Activated B cell treated with CpG ODN at 0.5 μM for 24 hours (primary cell): ENCODE measurements at regions not wholly inside any gene's neighbourhood (a gene's known extent, or its start where the extent isn't known, plus 50 kb on each side); places are given as distances from the start of the nearest gene placed in this dataset.

Source experiments
- ATAC-seq: fragments of 200-7000 bp; cut with Tn5 transposase; one replicate; pipeline ENCODE4 v1.10.0; 2021; ENCODE audit warnings: low read depth, mild to moderate bottlenecking, moderate library complexity
- CTCF ChIA-PET: fragments of 350-600 bp; sonication (Branson Sonifier 250); formaldehyde crosslinking; loops from one replicate; lab custom pipeline; 2021; ENCODE audit warnings: antibody characterized with exemption; lab: Charles Lee
- POLR2A ChIA-PET: fragments of 350-600 bp; sonication (Branson Sonifier 250); formaldehyde crosslinking; loops from one replicate; lab custom pipeline; 2021; ENCODE audit warnings: antibody characterized with exemption; lab: Charles Lee
- DNase-seq: peaks from one replicate; pipeline ENCODE4 v3.0.0; 2022
- H3K27ac Mint-ChIP-seq: one replicate; pipeline ENCODE4 v1.8.0; 2020; ENCODE audit warnings: mixed read lengths
- H3K27me3 Mint-ChIP-seq: one replicate; pipeline ENCODE4 v1.8.0; 2021; ENCODE audit warnings: mixed read lengths
- H3K36me3 Mint-ChIP-seq: one replicate; pipeline ENCODE4 v1.8.0; 2021; ENCODE audit warnings: low read depth, mixed read lengths
- H3K4me1 Mint-ChIP-seq: one replicate; pipeline ENCODE4 v1.8.0; 2021; ENCODE audit warnings: mixed read lengths
- H3K4me3 Mint-ChIP-seq: one replicate; pipeline ENCODE4 v1.8.0; 2020; ENCODE audit warnings: mild to moderate bottlenecking, mixed read lengths
- H3K9me3 Mint-ChIP-seq: one replicate; pipeline ENCODE4 v1.8.0; 2020; ENCODE audit warnings: mixed read lengths
- CTCF ChIP-seq: fragments of 200-600 bp; IDR thresholded peaks from one replicate; pipeline ENCODE4 v1.8.0; 2022; ENCODE audit warnings: antibody characterized with exemption, mild to moderate bottlenecking
- intact Hi-C: fragments of 100-400 bp; cut with micrococcal nuclease; formaldehyde crosslinking; loops from one replicate; pipeline ENCODE4 v1.15.1; 2024

GRCh38 chr1:102821707-102822106, 286.6 kb downstream of the COL11A1 start:
- H3K36me3 Mint-ChIP-seq = no peaks in the 10 kb centered on the region
- POLR2A ChIA-PET = no interaction called here
- TF ChIP-seq CTCF = no peak
- H3K4me3 Mint-ChIP-seq = no peak overlapping the region
- H3K9me3 Mint-ChIP-seq = no peaks in the 10 kb centered on the region
- DNase-seq (no peak), ATAC-seq (no peak)
- no peak overlapping the region for H3K27ac Mint-ChIP-seq
- no peaks in the 10 kb centered on the region for H3K27me3 Mint-ChIP-seq
- H3K4me1 Mint-ChIP-seq = no peaks in the 10 kb centered on the region
- intact Hi-C loops = no loop called here
- CTCF ChIA-PET = no interaction called here

- DNase-seq (no peak), ATAC-seq (no peak)
- H3K9me3 Mint-ChIP-seq = peaks cover 2% of the 10 kb centered on the region
- H3K27ac Mint-ChIP-seq = no peak overlapping the region
- H3K27me3 Mint-ChIP-seq = no peaks in the 10 kb centered on the region
- POLR2A ChIA-PET = no interaction called here
- no peak overlapping the region for H3K4me3 Mint-ChIP-seq
- intact Hi-C loops = no loop called here
- no peaks in the 10 kb centered on the region for H3K4me1 Mint-ChIP-seq
- CTCF ChIA-PET = no interaction called here
- TF ChIP-seq CTCF = no peak
- H3K36me3 Mint-ChIP-seq = no peaks in the 10 kb centered on the region
These were observed 307.9 kb downstream of the COL11A1 start for GRCh38 chr1:102800406-102800805.

DNA sequence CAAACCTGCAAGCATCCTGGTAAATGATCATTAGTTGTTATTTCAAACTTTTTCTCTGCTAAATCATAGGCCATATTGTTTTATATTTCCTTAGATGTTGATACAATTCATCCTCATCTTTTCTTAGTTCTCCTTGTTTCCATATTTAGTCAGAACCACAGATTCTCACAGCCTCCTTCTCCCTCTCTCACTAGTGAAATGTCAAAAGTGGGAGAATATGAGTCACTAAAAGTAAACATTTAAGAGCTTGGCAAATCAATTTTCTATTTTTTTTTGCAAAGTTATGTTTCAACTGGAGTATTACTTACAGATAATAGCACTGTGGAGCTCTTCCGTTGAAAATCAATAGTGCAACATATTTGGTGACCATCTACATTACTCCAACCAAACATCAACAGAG, 308.8 kb downstream of the COL11A1 start:
- TF ChIP-seq CTCF = no peak
- intact Hi-C loops = no loop called here
- Mint-ChIP-seq H3K4me3 (no peak overlapping the region), H3K27ac (no peak overlapping the region), H3K4me1 (no peaks in the 10 kb centered on the region), H3K27me3 (no peaks in the 10 kb centered on the region), H3K36me3 (no peaks in the 10 kb centered on the region), H3K9me3 (peaks cover 2% of the 10 kb centered on the region)
- ChIA-PET POLR2A (no interaction called here), CTCF (no interaction called here)
- no peak for DNase-seq
- ATAC-seq = no peak

GRCh38 chr1:102798718-102799117, 309.6 kb downstream of the COL11A1 start:
- Mint-ChIP-seq H3K27me3 (no peaks in the 10 kb centered on the region), H3K36me3 (no peaks in the 10 kb centered on the region), H3K4me1 (no peaks in the 10 kb centered on the region), H3K27ac (no peak overlapping the region), H3K9me3 (peaks cover 2% of the 10 kb centered on the region), H3K4me3 (no peak overlapping the region)
- no peak for TF ChIP-seq CTCF
- ATAC-seq = no peak
- CTCF ChIA-PET = no interaction called here
- no peak for DNase-seq
- POLR2A ChIA-PET = no interaction called here
- intact Hi-C loops = no loop called here

DNA sequence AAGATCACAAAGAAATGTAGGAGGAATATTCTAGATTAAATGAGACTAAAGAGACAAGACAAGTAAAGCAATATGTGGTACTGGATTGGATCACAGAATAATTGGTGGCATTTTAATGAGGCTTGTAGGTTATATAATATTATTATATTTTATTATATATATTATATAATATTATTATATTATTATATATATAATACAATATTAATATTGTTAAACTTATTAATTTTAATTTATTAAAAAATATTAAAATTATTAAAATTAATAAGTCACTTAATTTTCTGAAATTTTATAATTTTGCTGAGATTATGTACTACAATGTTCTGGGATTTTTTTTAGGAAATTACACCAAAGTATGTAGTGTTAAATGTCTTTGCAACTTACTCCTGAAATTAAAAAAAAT, 311.9 kb downstream of the COL11A1 start:
- ChIA-PET POLR2A (no interaction called here), CTCF (no interaction called here)
- H3K36me3 Mint-ChIP-seq = no peaks in the 10 kb centered on the region
- intact Hi-C loops = no loop called here
- ATAC-seq (no peak), DNase-seq (no peak)
- H3K27ac Mint-ChIP-seq = no peak overlapping the region
- H3K4me3 Mint-ChIP-seq = no peak overlapping the region
- no peaks in the 10 kb centered on the region for H3K4me1 Mint-ChIP-seq
- TF ChIP-seq CTCF = no peak
- no peaks in the 10 kb centered on the region for H3K27me3 Mint-ChIP-seq
- H3K9me3 Mint-ChIP-seq = peaks cover 2% of the 10 kb centered on the region
